GM12891 (cell line): ENCODE measurements at regions not wholly inside any gene's neighbourhood (a gene's known extent, or its start where the extent isn't known, plus 50 kb on each side); places are given as distances from the start of the nearest gene placed in this dataset.

Source experiments
- PAX5 ChIP-seq: IDR thresholded peaks from 2 replicates; pipeline ENCODE4 v1.6.1; 2011; ENCODE audit warnings: low read length, moderate library complexity, mild to moderate bottlenecking; ENCODE audit not compliant: insufficient read depth, severe bottlenecking
- POLR2A ChIP-seq: IDR thresholded peaks from 2 replicates; pipeline ENCODE4 v1.6.1; 2011; ENCODE audit warnings: low read depth, low read length, control low read depth
- POLR2AphosphoS5 ChIP-seq: IDR thresholded peaks from 2 replicates; pipeline ENCODE4 v1.6.1; 2011; ENCODE audit warnings: low read depth, low read length, control low read depth
- SPI1 ChIP-seq: IDR thresholded peaks from 2 replicates; pipeline ENCODE4 v1.6.1; 2011; ENCODE audit warnings: low read depth, low read length, control low read depth
- TAF1 ChIP-seq: IDR thresholded peaks from 2 replicates; pipeline ENCODE4 v1.6.1; 2011; ENCODE audit warnings: low read depth, low read length, control low read depth

- TF ChIP-seq PAX5 (no peak), TAF1 (no peak), SPI1 (no peak), POLR2A (no peak), POLR2AphosphoS5 (no peak)
Observed at GRCh38 chr15:44879066-44879465, 77.4 kb upstream of the TERB2 start.
